HCT116 (cell line): ENCODE measurements at regions not wholly inside any gene's neighbourhood (a gene's known extent, or its start where the extent isn't known, plus 50 kb on each side); places are given as distances from the start of the nearest gene placed in this dataset.

ENCODE experiments used
- CTCF ChIP-seq, 3 experiments: fragments of 200-600 bp in 1 of 3; sonication (generic) in 1 of 3; IDR thresholded peaks in 2 of 3; conservative IDR thresholded peaks in 1 of 3; 2 replicates each; pipeline ENCODE4 v1.5.1; 2012 to 2017; ENCODE audit warnings: low read depth in 2 of 3, low read length in 2 of 3, antibody characterized with exemption in 1 of 3, borderline replicate concordance in 1 of 3, control low read depth in 1 of 3, mild to moderate bottlenecking in 1 of 3, mixed read lengths in 1 of 3, mixed run types in 1 of 3, moderate library complexity in 1 of 3; ENCODE audit not compliant: insufficient read depth in 1 of 3
- POLR2A ChIP-seq: IDR thresholded peaks from 2 replicates; pipeline ENCODE4 v1.7.0; 2011; ENCODE audit warnings: borderline replicate concordance; ENCODE audit not compliant: insufficient read depth, insufficient read length; ENCODE audit errors: extremely low read depth
- TF ChIP-seq, protein P1 (sequence below): IDR thresholded peaks from 2 replicates; pipeline ENCODE4 v1.6.1; 2012

GRCh38 chr11:91820709-91821108 lies 403.9 kb upstream of the FAT3 start:
- TF ChIP-seq CTCF (IDR thresholded peaks at IDR 0.05 in 2 of 3, conservative IDR thresholded peaks at IDR 0.05 in 1 of 3; ENCODE audit: borderline replicate concordance in 1 of 3, insufficient read depth in 1 of 3, low read depth in 2 of 3, low read length in 2 of 3) (no peak), POLR2A (no peak)
- TF ChIP-seq, protein P1, sequence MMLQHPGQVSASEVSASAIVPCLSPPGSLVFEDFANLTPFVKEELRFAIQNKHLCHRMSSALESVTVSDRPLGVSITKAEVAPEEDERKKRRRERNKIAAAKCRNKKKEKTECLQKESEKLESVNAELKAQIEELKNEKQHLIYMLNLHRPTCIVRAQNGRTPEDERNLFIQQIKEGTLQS: no peak
